ENCODE measurements at regions not wholly inside any gene's neighbourhood (a gene's known extent, or its start where the extent isn't known, plus 50 kb on each side); places are given as distances from the start of the nearest gene placed in this dataset.

DNA sequence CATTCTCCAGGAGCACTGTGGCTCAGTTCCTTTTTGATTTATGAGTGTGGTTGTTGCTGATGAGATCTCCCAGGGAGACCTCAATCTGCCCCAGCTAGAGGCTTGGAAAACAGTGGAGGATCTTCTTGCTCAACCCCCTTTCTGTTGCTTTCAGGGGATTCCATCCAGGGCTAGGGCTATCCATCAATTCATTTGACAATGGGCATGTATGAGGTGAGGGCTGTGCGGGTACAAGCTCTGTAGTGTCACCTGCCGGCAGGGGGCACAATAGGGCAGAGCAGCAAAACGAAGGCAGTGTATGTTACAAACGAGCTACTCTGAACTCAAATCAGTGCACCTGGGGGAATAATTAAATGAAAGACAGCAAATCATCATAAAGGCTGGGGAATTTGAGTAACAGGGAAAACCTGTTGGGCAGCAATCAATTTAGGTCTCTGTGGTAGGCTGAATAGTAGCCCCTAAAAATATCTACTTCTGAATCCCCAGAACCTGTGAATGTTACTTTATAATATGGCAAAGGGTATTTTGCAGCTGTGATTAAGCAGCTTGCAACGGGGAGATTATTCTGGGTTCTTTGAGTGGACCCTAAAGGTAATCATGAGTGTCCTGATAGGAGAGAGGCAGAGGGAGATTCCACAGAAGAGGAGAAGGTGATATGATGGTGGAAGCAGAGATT lies 170.3 kb upstream of the ZBED5 start:
- intact Hi-C loops (cut with DNase I; ENCODE audit: low total_unique reads) = loop anchor here (2.0 kb wide), 1 partner anchor 759 kb away; no protein-coding TSS in a partner anchor
- peak; percentile 70 to 84 for DNase-seq
- H3K9me3 ChIP-seq = no peaks in the 10 kb centered on the region
- TF ChIP-seq CTCF (IDR thresholded peaks at IDR 0.05) = peak; percentile 79 to 81
- no peak overlapping the region for H3K27ac ChIP-seq
- no peak overlapping the region for H3K4me3 ChIP-seq
- H3K36me3 ChIP-seq = no peaks in the 10 kb centered on the region
- no peaks in the 10 kb centered on the region for H3K27me3 ChIP-seq
- no peaks in the 10 kb centered on the region for H3K4me1 ChIP-seq

GRCh38 chr11:11027288-11027687 lies 169.4 kb upstream of the ZBED5 start:
- Histone ChIP-seq H3K27me3 (no peaks in the 10 kb centered on the region), H3K9me3 (no peaks in the 10 kb centered on the region), H3K4me3 (no peak overlapping the region), H3K27ac (no peak overlapping the region), H3K36me3 (no peaks in the 10 kb centered on the region), H3K4me1 (no peaks in the 10 kb centered on the region)
- no peak for TF ChIP-seq CTCF (IDR thresholded peaks at IDR 0.05)
- intact Hi-C loops (cut with DNase I; ENCODE audit: low total_unique reads) = no loop called here
- no peak for DNase-seq

DNA sequence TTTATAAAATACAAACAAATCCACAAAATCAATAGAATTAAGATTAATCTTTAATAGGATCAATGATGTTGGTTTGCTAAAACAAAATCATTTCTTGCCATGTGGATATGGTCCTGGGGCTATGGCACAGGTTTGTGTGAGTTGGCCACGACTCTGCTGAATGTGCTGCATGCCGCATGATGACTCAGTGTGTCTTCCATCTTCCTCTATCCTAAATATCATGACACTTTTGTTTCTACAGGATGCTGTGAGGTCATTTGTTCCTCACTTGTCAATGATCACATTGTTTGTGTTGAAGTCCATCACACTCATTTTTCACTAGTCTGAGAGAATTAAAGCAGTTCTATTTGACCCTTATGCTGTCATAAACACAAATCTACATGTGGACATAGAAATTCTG lies 167.2 kb upstream of the ZBED5 start:
- TF ChIP-seq CTCF (IDR thresholded peaks at IDR 0.05) = no peak
- Histone ChIP-seq H3K36me3 (no peaks in the 10 kb centered on the region), H3K4me1 (no peaks in the 10 kb centered on the region), H3K4me3 (no peak overlapping the region), H3K27me3 (no peaks in the 10 kb centered on the region), H3K9me3 (no peaks in the 10 kb centered on the region), H3K27ac (no peak overlapping the region)
- intact Hi-C loops (cut with DNase I; ENCODE audit: low total_unique reads) = no loop called here
- no peak for DNase-seq

DNA sequence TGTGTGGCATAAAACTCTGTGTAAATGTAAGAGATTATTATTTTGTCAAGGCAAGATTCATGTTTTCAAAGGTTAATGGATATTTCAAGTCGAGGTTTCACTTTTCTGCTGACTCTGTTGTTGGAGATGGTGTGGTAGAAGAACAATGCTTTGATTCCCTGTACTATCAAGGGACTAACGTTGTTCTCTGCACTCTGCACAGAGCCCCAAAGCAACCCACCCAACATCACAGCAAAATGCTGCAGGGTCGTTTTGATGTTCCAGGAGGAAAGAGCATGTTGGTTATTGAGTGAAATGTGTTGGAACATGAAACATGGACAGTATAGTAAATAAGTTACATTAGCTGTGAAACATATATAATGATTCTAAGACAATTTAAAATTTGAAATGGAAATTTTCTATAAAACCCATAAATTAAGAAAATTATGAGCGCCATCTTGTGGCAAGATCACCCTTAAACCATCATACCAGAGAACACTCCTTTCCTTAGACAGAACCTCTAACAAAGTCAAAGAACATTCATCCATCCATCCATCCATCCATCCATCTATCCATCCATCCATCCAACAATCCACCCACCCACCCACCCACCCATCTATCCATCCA lies 164.4 kb upstream of the ZBED5 start:
- intact Hi-C loops (cut with DNase I; ENCODE audit: low total_unique reads) = loop anchor here (2.0 kb wide), 1 partner anchor 231 kb away; no protein-coding TSS in a partner anchor
- Histone ChIP-seq H3K9me3 (no peaks in the 10 kb centered on the region), H3K27ac (no peak overlapping the region), H3K4me3 (no peak overlapping the region), H3K36me3 (no peaks in the 10 kb centered on the region), H3K4me1 (no peaks in the 10 kb centered on the region), H3K27me3 (no peaks in the 10 kb centered on the region)
- TF ChIP-seq CTCF (IDR thresholded peaks at IDR 0.05) = peak; percentile 43 to 50
- DNase-seq = no peak

- intact Hi-C loops (cut with DNase I; ENCODE audit: low total_unique reads) = no loop called here
- TF ChIP-seq CTCF (IDR thresholded peaks at IDR 0.05) = no peak
- Histone ChIP-seq H3K9me3 (no peaks in the 10 kb centered on the region), H3K27me3 (no peaks in the 10 kb centered on the region), H3K36me3 (no peaks in the 10 kb centered on the region), H3K4me1 (no peaks in the 10 kb centered on the region), H3K4me3 (no peak overlapping the region), H3K27ac (no peak overlapping the region)
- no peak for DNase-seq
These were observed 163.7 kb upstream of the ZBED5 start for GRCh38 chr11:11021563-11021962.

Measured in tibial artery (tissue), 4 donors.